Astrocyte (in vitro differentiated cells and primary cell): ENCODE measurements at regions not wholly inside any gene's neighbourhood (a gene's known extent, or its start where the extent isn't known, plus 50 kb on each side); places are given as distances from the start of the nearest gene placed in this dataset.

Experiments used
- DNase-seq: peaks from one replicate; pipeline ENCODE4 v3.0.0-alpha.2; 2010; ENCODE audit warnings: low read depth
- FAIRE-seq: peaks from 2 replicates; lab custom pipeline; 2011; peaks lifted over from hg19 to GRCh38; lab: Jason Lieb, UNC
- H2AFZ ChIP-seq: 2 replicates; pipeline ENCODE4 v1.6.0; 2012; ENCODE audit warnings: low read depth, low read length, inconsistent platforms
- H3K27ac ChIP-seq: 2 replicates; pipeline ENCODE4 v1.5.1; 2011; ENCODE audit warnings: low read depth, low read length, inconsistent platforms
- H3K27me3 ChIP-seq: 2 replicates; pipeline ENCODE4 v1.6.0; 2011; ENCODE audit warnings: low read length, inconsistent platforms; ENCODE audit not compliant: insufficient read depth
- H3K36me3 ChIP-seq: 2 replicates; pipeline ENCODE4 v1.5.1; 2011; ENCODE audit warnings: low read length, inconsistent platforms; ENCODE audit not compliant: insufficient read depth
- H3K4me1 ChIP-seq: 2 replicates; pipeline ENCODE4 v1.5.1; 2011; ENCODE audit warnings: low read length, inconsistent platforms; ENCODE audit not compliant: insufficient read depth
- H3K4me2 ChIP-seq: 2 replicates; pipeline ENCODE4 v1.6.0; 2012; ENCODE audit warnings: low read length, inconsistent platforms
- H3K4me3 ChIP-seq: 2 replicates; pipeline ENCODE4 v1.5.1; 2011; ENCODE audit warnings: low read depth, mild to moderate bottlenecking, low read length, inconsistent platforms; ENCODE audit not compliant: insufficient read depth
- H3K79me2 ChIP-seq: 2 replicates; pipeline ENCODE4 v1.6.0; 2012; ENCODE audit warnings: mild to moderate bottlenecking, low read length, inconsistent platforms; ENCODE audit not compliant: insufficient read depth
- H3K9ac ChIP-seq: 2 replicates; pipeline ENCODE4 v1.6.0; 2012; ENCODE audit warnings: mild to moderate bottlenecking, low read length, inconsistent platforms
- H3K9me3 ChIP-seq: 2 replicates; pipeline ENCODE4 v1.5.1; 2012; ENCODE audit warnings: low read depth, mild to moderate bottlenecking, low read length, inconsistent platforms; ENCODE audit not compliant: insufficient read depth
- H4K20me1 ChIP-seq: 2 replicates; pipeline ENCODE4 v1.6.0; 2012; ENCODE audit warnings: low read length, inconsistent platforms; ENCODE audit not compliant: insufficient read depth
- H3K27ac Mint-ChIP-seq: one replicate; pipeline ENCODE4 v1.8.0; 2021; ENCODE audit warnings: mild to moderate bottlenecking, mixed read lengths; ENCODE audit not compliant: unreplicated experiment
- H3K27me3 Mint-ChIP-seq: one replicate; pipeline ENCODE4 v1.8.0; 2021; ENCODE audit warnings: low read depth, mixed read lengths; ENCODE audit not compliant: unreplicated experiment
- H3K36me3 Mint-ChIP-seq: one replicate; pipeline ENCODE4 v1.8.0; 2021; ENCODE audit warnings: low read depth, mixed read lengths; ENCODE audit not compliant: unreplicated experiment
- H3K4me1 Mint-ChIP-seq: one replicate; pipeline ENCODE4 v1.8.0; 2021; ENCODE audit warnings: low read depth, mixed read lengths; ENCODE audit not compliant: unreplicated experiment
- H3K4me3 Mint-ChIP-seq: one replicate; pipeline ENCODE4 v1.8.0; 2021; ENCODE audit warnings: mild to moderate bottlenecking, moderate library complexity, mixed read lengths; ENCODE audit not compliant: unreplicated experiment
- H3K9me3 Mint-ChIP-seq: one replicate; pipeline ENCODE4 v1.8.0; 2021; ENCODE audit warnings: mild to moderate bottlenecking, mixed read lengths; ENCODE audit not compliant: unreplicated experiment
- EZH2 ChIP-seq: IDR thresholded peaks from 2 replicates; pipeline ENCODE4 v1.6.1; 2012; ENCODE audit warnings: mild to moderate bottlenecking, low read length, inconsistent platforms; ENCODE audit not compliant: insufficient read depth
- TF ChIP-seq, protein P1 (sequence below): IDR thresholded peaks from 2 replicates; pipeline ENCODE4 v1.5.1; 2011; ENCODE audit warnings: low read depth, mild to moderate bottlenecking, inconsistent platforms, low read length, moderate library complexity; ENCODE audit not compliant: insufficient read depth

DNA sequence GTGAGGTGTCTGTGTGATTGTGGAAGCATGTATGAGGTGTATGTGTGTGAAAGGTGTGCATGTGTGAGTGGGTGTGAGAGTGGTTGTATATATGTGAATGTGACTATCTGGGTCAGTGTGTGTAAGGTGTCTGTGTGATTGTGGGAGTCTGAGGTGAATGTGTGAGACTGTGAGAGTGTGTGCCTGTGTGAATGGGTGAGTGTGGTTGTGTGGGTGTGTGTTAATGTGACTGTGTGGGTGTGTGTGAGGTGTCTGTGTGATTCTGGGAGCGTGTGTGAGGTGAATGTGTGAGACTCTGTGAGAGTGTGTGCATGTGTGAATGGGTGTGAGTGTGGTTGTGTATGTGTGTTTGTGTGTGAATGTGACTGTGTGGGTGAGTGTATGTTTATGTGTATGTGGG lies 385.1 kb downstream of the TCERG1L start:
- H3K9ac ChIP-seq: no peak overlapping the region
- Mint-ChIP-seq H3K9me3 (peaks cover 2% of the 10 kb centered on the region), H3K4me1 (no peaks in the 10 kb centered on the region), H3K27ac (no peak overlapping the region), H3K36me3 (no peaks in the 10 kb centered on the region), H3K27me3 (peaks cover 5% of the 10 kb centered on the region), H3K4me3 (no peak overlapping the region)
- FAIRE-seq (peak; percentile 26), DNase-seq (no peak)
- no peak overlapping the region for H3K4me3 ChIP-seq
- no peaks in the 10 kb centered on the region for H3K79me2 ChIP-seq
- no peak overlapping the region for H3K27ac ChIP-seq
- no peaks in the 10 kb centered on the region for H4K20me1 ChIP-seq
- no peaks in the 10 kb centered on the region for H3K4me1 ChIP-seq
- TF ChIP-seq, protein P1, sequence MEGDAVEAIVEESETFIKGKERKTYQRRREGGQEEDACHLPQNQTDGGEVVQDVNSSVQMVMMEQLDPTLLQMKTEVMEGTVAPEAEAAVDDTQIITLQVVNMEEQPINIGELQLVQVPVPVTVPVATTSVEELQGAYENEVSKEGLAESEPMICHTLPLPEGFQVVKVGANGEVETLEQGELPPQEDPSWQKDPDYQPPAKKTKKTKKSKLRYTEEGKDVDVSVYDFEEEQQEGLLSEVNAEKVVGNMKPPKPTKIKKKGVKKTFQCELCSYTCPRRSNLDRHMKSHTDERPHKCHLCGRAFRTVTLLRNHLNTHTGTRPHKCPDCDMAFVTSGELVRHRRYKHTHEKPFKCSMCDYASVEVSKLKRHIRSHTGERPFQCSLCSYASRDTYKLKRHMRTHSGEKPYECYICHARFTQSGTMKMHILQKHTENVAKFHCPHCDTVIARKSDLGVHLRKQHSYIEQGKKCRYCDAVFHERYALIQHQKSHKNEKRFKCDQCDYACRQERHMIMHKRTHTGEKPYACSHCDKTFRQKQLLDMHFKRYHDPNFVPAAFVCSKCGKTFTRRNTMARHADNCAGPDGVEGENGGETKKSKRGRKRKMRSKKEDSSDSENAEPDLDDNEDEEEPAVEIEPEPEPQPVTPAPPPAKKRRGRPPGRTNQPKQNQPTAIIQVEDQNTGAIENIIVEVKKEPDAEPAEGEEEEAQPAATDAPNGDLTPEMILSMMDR: no peak
- TF ChIP-seq EZH2: no peak
- no peaks in the 10 kb centered on the region for H3K36me3 ChIP-seq
- H2AFZ ChIP-seq: no peak overlapping the region
- H3K4me2 ChIP-seq: no peak overlapping the region
- H3K9me3 ChIP-seq: peaks cover 31% of the 10 kb centered on the region
- no peaks in the 10 kb centered on the region for H3K27me3 ChIP-seq

DNA sequence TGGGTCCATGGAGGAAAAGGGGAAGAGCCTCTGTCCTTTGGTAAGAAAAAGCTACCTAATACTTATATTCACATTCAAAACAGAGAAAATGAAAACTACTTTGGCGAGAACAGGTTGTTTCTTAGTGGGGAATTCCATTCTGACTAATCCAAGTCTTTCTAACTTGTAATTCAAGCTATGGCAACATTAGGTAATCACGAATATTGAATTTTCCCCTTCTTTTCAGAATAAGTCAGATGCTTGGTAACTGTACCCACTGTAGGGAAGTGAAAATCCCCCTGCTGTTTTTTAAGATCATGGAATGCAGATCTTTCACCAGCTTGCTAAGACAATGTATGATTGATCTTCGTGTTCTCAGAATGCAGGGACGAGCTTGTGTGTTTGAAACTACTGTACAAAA lies 384.4 kb downstream of the TCERG1L start:
- no peak overlapping the region for H3K4me2 ChIP-seq
- H3K27me3 Mint-ChIP-seq: peaks cover 7% of the 10 kb centered on the region
- no peaks in the 10 kb centered on the region for H3K4me1 ChIP-seq
- FAIRE-seq: no peak
- H3K27ac ChIP-seq: no peak overlapping the region
- peaks cover 2% of the 10 kb centered on the region for H3K9me3 Mint-ChIP-seq
- H3K36me3 Mint-ChIP-seq: no peaks in the 10 kb centered on the region
- no peak for DNase-seq
- H3K9ac ChIP-seq: no peak overlapping the region
- TF ChIP-seq EZH2: no peak
- TF ChIP-seq, protein P1: no peak
- H3K27me3 ChIP-seq: no peaks in the 10 kb centered on the region
- H2AFZ ChIP-seq: no peak overlapping the region
- no peaks in the 10 kb centered on the region for H3K4me1 Mint-ChIP-seq
- no peak overlapping the region for H3K4me3 Mint-ChIP-seq
- H3K4me3 ChIP-seq: no peak overlapping the region
- H4K20me1 ChIP-seq: no peaks in the 10 kb centered on the region
- H3K79me2 ChIP-seq: no peaks in the 10 kb centered on the region
- peaks cover 26% of the 10 kb centered on the region for H3K9me3 ChIP-seq
- no peaks in the 10 kb centered on the region for H3K36me3 ChIP-seq
- H3K27ac Mint-ChIP-seq: no peak overlapping the region

DNA sequence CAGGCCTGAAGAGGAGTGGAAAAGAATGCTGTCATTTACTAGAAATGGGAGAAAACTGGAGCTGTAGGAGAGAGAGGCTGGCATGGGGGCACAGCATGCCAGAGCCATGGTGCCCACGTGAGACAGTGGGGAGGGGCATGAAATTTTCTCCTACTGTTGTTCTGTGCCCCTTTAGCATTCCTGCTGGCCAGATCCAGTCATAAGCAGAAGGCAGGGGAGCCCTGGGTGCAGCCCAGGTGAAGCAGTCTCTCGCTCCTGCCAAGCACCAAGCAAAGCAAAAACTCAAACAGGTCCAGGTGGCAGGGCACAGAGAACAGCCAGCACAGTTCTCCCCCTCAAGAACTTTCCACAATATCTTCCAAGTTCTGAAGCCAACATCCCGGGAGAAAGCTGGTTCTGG lies 383.2 kb downstream of the TCERG1L start:
- H3K4me1 ChIP-seq: no peaks in the 10 kb centered on the region
- no peaks in the 10 kb centered on the region for H3K27me3 ChIP-seq
- no peaks in the 10 kb centered on the region for H4K20me1 ChIP-seq
- no peaks in the 10 kb centered on the region for H3K4me1 Mint-ChIP-seq
- H3K36me3 ChIP-seq: no peaks in the 10 kb centered on the region
- H3K27ac ChIP-seq: no peak overlapping the region
- H3K9me3 Mint-ChIP-seq: peaks cover 3% of the 10 kb centered on the region
- DNase-seq: no peak
- no peak overlapping the region for H2AFZ ChIP-seq
- no peak overlapping the region for H3K9ac ChIP-seq
- peaks cover 26% of the 10 kb centered on the region for H3K9me3 ChIP-seq
- FAIRE-seq: no peak
- no peak overlapping the region for H3K4me3 ChIP-seq
- H3K4me2 ChIP-seq: no peak overlapping the region
- H3K27ac Mint-ChIP-seq: no peak overlapping the region
- no peak overlapping the region for H3K4me3 Mint-ChIP-seq
- no peaks in the 10 kb centered on the region for H3K79me2 ChIP-seq
- peaks cover 7% of the 10 kb centered on the region for H3K27me3 Mint-ChIP-seq
- no peaks in the 10 kb centered on the region for H3K36me3 Mint-ChIP-seq
- TF ChIP-seq EZH2: no peak
- TF ChIP-seq, protein P1: no peak
